ENCODE measurements at regions not wholly inside any gene's neighbourhood (a gene's known extent, or its start where the extent isn't known, plus 50 kb on each side); places are given as distances from the start of the nearest gene placed in this dataset.

- ATAC-seq (no peak), DNase-seq (no peak), FAIRE-seq (no peak)
- no peak overlapping the region for H3K4me3 ChIP-seq
- no peaks in the 10 kb centered on the region for H3K27me3 ChIP-seq
- intact Hi-C loops (cut with DNase I) = no loop called here
- WGBS, 2 donors = 0 to 2% methylated on average over 1 of the region's 1 CpG
- TF ChIP-seq CTCF (IDR thresholded peaks at IDR 0.05) = no peak
- H3K27ac ChIP-seq = no peak overlapping the region
- no peaks in the 10 kb centered on the region for H3K36me3 ChIP-seq
- no peaks in the 10 kb centered on the region for H3K9me3 ChIP-seq
- H3K4me1 ChIP-seq = peaks cover 3 to 7% (median 5%) of the 10 kb centered on the region in 3 donors
Measured at GRCh38 chr4:123561525-123561924, 164.9 kb downstream of the SPRY1 start.

GRCh38 chr4:123562994-123563750, 166.6 kb downstream of the SPRY1 start:
- no peaks in the 10 kb centered on the region for H3K27me3 ChIP-seq
- 90 to 92% methylated on average over 4 of the region's 4 CpGs for WGBS, 2 donors
- intact Hi-C loops (cut with DNase I) = no loop called here
- peaks cover 0 to 5% (median 0%) of the 10 kb centered on the region in 3 donors for H3K4me1 ChIP-seq
- no peak for FAIRE-seq
- H3K27ac ChIP-seq = no peak overlapping the region
- no peak for DNase-seq
- no peak for ATAC-seq
- H3K36me3 ChIP-seq = no peaks in the 10 kb centered on the region
- H3K4me3 ChIP-seq = no peak overlapping the region
- TF ChIP-seq CTCF (IDR thresholded peaks at IDR 0.05) = no peak
- H3K9me3 ChIP-seq = no peaks in the 10 kb centered on the region

DNA sequence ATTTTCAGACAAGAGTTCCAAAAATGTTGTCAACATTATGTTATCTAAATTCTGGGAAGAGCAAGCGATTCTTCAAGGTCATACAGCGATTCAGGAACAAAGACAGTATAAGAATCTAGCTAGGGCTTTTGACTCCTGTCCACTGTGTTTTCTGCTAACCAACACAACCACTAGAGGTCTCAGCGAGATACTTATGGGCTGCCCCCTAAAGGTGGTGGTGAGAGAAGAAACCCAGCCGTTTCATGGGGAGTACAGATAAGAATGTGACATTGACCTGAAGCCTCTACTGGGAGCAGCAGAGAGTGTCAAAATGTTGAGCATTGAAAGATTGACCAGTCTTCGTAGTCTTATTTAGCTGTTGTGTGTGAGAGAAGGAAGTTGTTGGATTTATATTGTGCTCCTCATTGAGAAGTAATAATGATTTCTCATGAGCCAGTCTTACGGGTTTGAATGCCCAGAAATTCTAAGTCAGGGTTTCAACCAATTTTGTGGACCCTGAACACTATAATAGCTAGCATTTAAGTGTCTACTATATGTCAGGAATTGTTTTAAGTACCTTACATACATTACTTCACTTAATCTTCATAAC, 168.3 kb downstream of the SPRY1 start:
- peaks cover 0 to 2% (median 0%) of the 10 kb centered on the region in 4 donors for H3K9me3 ChIP-seq
- FAIRE-seq (no peak), DNase-seq (peak in 3 of 6 donors; percentile 51 to 60 (median 54)), ATAC-seq (peak; percentile 90 to 100 (median 100))
- WGBS, 2 donors = 19 to 25% methylated on average over 6 of the region's 6 CpGs
- no peak overlapping the region for H3K4me3 ChIP-seq
- TF ChIP-seq CTCF (IDR thresholded peaks at IDR 0.05) = peak; percentile 33 to 61 (median 56)
- peaks cover 0 to 4% (median 0%) of the 10 kb centered on the region in 3 donors for H3K4me1 ChIP-seq
- H3K27ac ChIP-seq = no peak overlapping the region
- intact Hi-C loops (cut with DNase I) = no loop called here
- H3K27me3 ChIP-seq = no peaks in the 10 kb centered on the region
- H3K36me3 ChIP-seq = no peaks in the 10 kb centered on the region

GRCh38 chr4:123568936-123569335, 172.3 kb downstream of the SPRY1 start:
- no peak for DNase-seq
- Histone ChIP-seq H3K27ac (no peak overlapping the region), H3K36me3 (no peaks in the 10 kb centered on the region), H3K4me1 (no peaks in the 10 kb centered on the region), H3K9me3 (peaks cover 0 to 3% (median 0%) of the 10 kb centered on the region in 4 donors), H3K27me3 (no peaks in the 10 kb centered on the region), H3K4me3 (no peak overlapping the region)
- ATAC-seq = no peak
- intact Hi-C loops (cut with DNase I) = no loop called here
- no peak for FAIRE-seq
- WGBS, 2 donors = 84 to 89% methylated on average over 2 of the region's 2 CpGs
- TF ChIP-seq CTCF (IDR thresholded peaks at IDR 0.05) = no peak

- intact Hi-C loops (cut with DNase I) = no loop called here
- ATAC-seq (no peak), DNase-seq (no peak), FAIRE-seq (no peak)
- 88 to 90% methylated on average over 2 of the region's 2 CpGs for WGBS, 2 donors
- Histone ChIP-seq H3K4me3 (no peak overlapping the region), H3K27ac (no peak overlapping the region), H3K9me3 (peaks cover 0 to 3% (median 0%) of the 10 kb centered on the region in 4 donors), H3K4me1 (no peaks in the 10 kb centered on the region), H3K27me3 (no peaks in the 10 kb centered on the region), H3K36me3 (no peaks in the 10 kb centered on the region)
- no peak for TF ChIP-seq CTCF (IDR thresholded peaks at IDR 0.05)
Measured at GRCh38 chr4:123569541-123569940, 172.9 kb downstream of the SPRY1 start.

Measured in pancreas (tissue), 10 donors.